HEK293T (cell line): ENCODE measurements at regions not wholly inside any gene's neighbourhood (a gene's known extent, or its start where the extent isn't known, plus 50 kb on each side); places are given as distances from the start of the nearest gene placed in this dataset.
"Not testable (repeated sequence)": the region's sequence is repeated elsewhere in the genome, so short reads cannot be mapped to it uniquely, and the experiment has no call there.

Source experiments
- CTCF ChIA-PET: fragments of 350-600 bp; formaldehyde crosslinking; extraction: SDS; loops from one replicate; lab custom pipeline; 2021; ENCODE audit warnings: antibody characterized with exemption, inconsistent platforms; lab: Yijun Ruan, JAX
- POLR2A ChIA-PET: fragments of 350-600 bp; formaldehyde crosslinking; extraction: SDS; loops from one replicate; lab custom pipeline; 2020; ENCODE audit warnings: antibody characterized with exemption, inconsistent platforms; lab: Yijun Ruan, JAX
- DNase-seq: peaks from one replicate; pipeline ENCODE4 v3.0.0; 2012; ENCODE audit warnings: mixed read lengths; ENCODE audit errors: extremely low spot score
- ARNT ChIP-seq: fragments of 450-650 bp; IDR thresholded peaks from 2 replicates; pipeline ENCODE4 v1.6.1; 2017; ENCODE audit warnings: mild to moderate bottlenecking
- BHLHE40 ChIP-seq: fragments of 450-650 bp; IDR thresholded peaks from 2 replicates; pipeline ENCODE4 v1.6.1; 2016; ENCODE audit warnings: mild to moderate bottlenecking, moderate library complexity, borderline replicate concordance
- CTBP1 ChIP-seq: fragments of 450-650 bp; IDR thresholded peaks from 2 replicates; pipeline ENCODE4 v1.6.1; 2016; ENCODE audit warnings: borderline replicate concordance
- ELF4 ChIP-seq: fragments of 450-650 bp; IDR thresholded peaks from 2 replicates; pipeline ENCODE4 v1.6.1; 2017; ENCODE audit warnings: antibody characterized with exemption
- FOXA1 ChIP-seq: fragments of 450-650 bp; IDR thresholded peaks from 2 replicates; pipeline ENCODE4 v1.6.1; 2016; ENCODE audit warnings: mild to moderate bottlenecking
- FOXK2 ChIP-seq: fragments of 450-650 bp; IDR thresholded peaks from 2 replicates; pipeline ENCODE4 v1.6.1; 2016; ENCODE audit warnings: mild to moderate bottlenecking
- FOXM1 ChIP-seq: fragments of 450-650 bp; IDR thresholded peaks from 2 replicates; pipeline ENCODE4 v1.6.1; 2017; ENCODE audit warnings: mild to moderate bottlenecking, borderline replicate concordance
- HDGF ChIP-seq: fragments of 450-650 bp; IDR thresholded peaks from 2 replicates; pipeline ENCODE4 v1.6.1; 2017; ENCODE audit warnings: antibody characterized with exemption, borderline replicate concordance
- L3MBTL2 ChIP-seq: fragments of 450-650 bp; conservative IDR thresholded peaks from 2 replicates; pipeline ENCODE4 v1.6.1; 2016; ENCODE audit warnings: mild to moderate bottlenecking
- LEF1 ChIP-seq: fragments of 450-650 bp; IDR thresholded peaks from 2 replicates; pipeline ENCODE4 v1.6.1; 2017; ENCODE audit warnings: mild to moderate bottlenecking, borderline replicate concordance
- NFRKB ChIP-seq: fragments of 450-650 bp; IDR thresholded peaks from 2 replicates; pipeline ENCODE4 v1.6.1; 2016; ENCODE audit warnings: mild to moderate bottlenecking, moderate library complexity
- PKNOX1 ChIP-seq: fragments of 450-650 bp; IDR thresholded peaks from 2 replicates; pipeline ENCODE4 v1.6.1; 2016
- SP1 ChIP-seq: fragments of 450-650 bp; IDR thresholded peaks from 2 replicates; pipeline ENCODE4 v1.6.1; 2017
- SUZ12 ChIP-seq: fragments of 450-650 bp; IDR thresholded peaks from 2 replicates; pipeline ENCODE4 v1.6.1; 2016; ENCODE audit warnings: mild to moderate bottlenecking
- TARDBP ChIP-seq: fragments of 450-650 bp; IDR thresholded peaks from 2 replicates; pipeline ENCODE4 v1.6.1; 2016
- ZNF384 ChIP-seq: fragments of 450-650 bp; IDR thresholded peaks from 2 replicates; pipeline ENCODE4 v1.6.1; 2016

GRCh38 chr16:29315916-29316517, 90.5 kb downstream of the NPIPB11 start:
- ChIA-PET POLR2A (no interaction called here), CTCF (interaction anchor here (1.1 kb wide), 1 partner anchor 27 kb away, joined by 4 read pairs; no protein-coding TSS in a partner anchor)
- DNase-seq = no peak
- TF ChIP-seq SP1 = no peak
- no peak for TF ChIP-seq ARNT
- TF ChIP-seq TARDBP = no peak
- TF ChIP-seq CTBP1 = no peak
- TF ChIP-seq LEF1 = no peak
- no peak for TF ChIP-seq FOXA1
- TF ChIP-seq FOXM1 = no peak
- TF ChIP-seq SUZ12 = no peak

GRCh38 chr16:29315046-29315445, 91.5 kb downstream of the NPIPB11 start:
- POLR2A ChIA-PET = no interaction called here
- TF ChIP-seq BHLHE40 = no peak
- no peak for TF ChIP-seq SP1
- TF ChIP-seq ELF4 = no peak
- no peak for TF ChIP-seq ZNF384
- TF ChIP-seq PKNOX1 = no peak
- no peak for TF ChIP-seq FOXA1
- TF ChIP-seq FOXM1 = no peak
- TF ChIP-seq HDGF = no peak
- TF ChIP-seq CTBP1 = no peak
- TF ChIP-seq L3MBTL2 = no peak
- no peak for TF ChIP-seq SUZ12
- no peak for DNase-seq
- CTCF ChIA-PET = no interaction called here

GRCh38 chr16:29314292-29314934, 92.1 kb downstream of the NPIPB11 start:
- POLR2A ChIA-PET = no interaction called here
- no peak for TF ChIP-seq TARDBP
- TF ChIP-seq LEF1 = no peak
- TF ChIP-seq FOXM1 = no peak
- no peak for TF ChIP-seq CTBP1
- TF ChIP-seq ZNF384 = no peak
- no peak for TF ChIP-seq NFRKB
- no peak for TF ChIP-seq ELF4
- no peak for TF ChIP-seq FOXA1
- TF ChIP-seq SP1 = no peak
- no peak for TF ChIP-seq FOXK2
- no peak for TF ChIP-seq SUZ12
- no peak for TF ChIP-seq L3MBTL2
- no peak for TF ChIP-seq ARNT
- TF ChIP-seq PKNOX1 = no peak
- no peak for TF ChIP-seq BHLHE40
- TF ChIP-seq HDGF = no peak
- CTCF ChIA-PET = no interaction called here
- no peak for DNase-seq

GRCh38 chr16:29313559-29314048, 92.9 kb downstream of the NPIPB11 start:
- TF ChIP-seq CTBP1 = no peak
- TF ChIP-seq ARNT = no peak
- TF ChIP-seq L3MBTL2 = no peak
- no peak for TF ChIP-seq ZNF384
- no peak for TF ChIP-seq FOXK2
- TF ChIP-seq LEF1 = no peak
- TF ChIP-seq NFRKB = no peak
- no peak for TF ChIP-seq FOXA1
- TF ChIP-seq FOXM1 = no peak
- TF ChIP-seq PKNOX1 = no peak
- TF ChIP-seq TARDBP = no peak
- no peak for TF ChIP-seq SUZ12
- TF ChIP-seq BHLHE40 = no peak
- TF ChIP-seq SP1 = no peak
- TF ChIP-seq HDGF = no peak
- TF ChIP-seq ELF4 = no peak
- ChIA-PET CTCF (interaction anchor here (0.6 to 0.7 kb wide), 2 partner anchors 56 to 340 kb away, joined by 3 read pairs; no protein-coding TSS in a partner anchor), POLR2A (no interaction called here)
- DNase-seq = no peak

GRCh38 chr16:29312835-29313558, 93.5 kb downstream of the NPIPB11 start:
- ChIA-PET CTCF (interaction anchor here (0.6 to 0.7 kb wide), 2 partner anchors 55 to 340 kb away, joined by 3 read pairs; no protein-coding TSS in a partner anchor), POLR2A (no interaction called here)
- no peak for DNase-seq
- no peak for TF ChIP-seq ARNT
- TF ChIP-seq FOXK2 = no peak
- no peak for TF ChIP-seq ELF4
- no peak for TF ChIP-seq SUZ12
- TF ChIP-seq SP1 = no peak
- no peak for TF ChIP-seq FOXM1
- TF ChIP-seq FOXA1 = no peak
- TF ChIP-seq L3MBTL2 = no peak
- no peak for TF ChIP-seq CTBP1
- no peak for TF ChIP-seq BHLHE40
- no peak for TF ChIP-seq HDGF
- TF ChIP-seq NFRKB = no peak
- no peak for TF ChIP-seq PKNOX1
- TF ChIP-seq TARDBP = no peak
- TF ChIP-seq ZNF384 = no peak

- DNase-seq, POLR2A ChIA-PET, CTCF ChIA-PET: not testable (repeated sequence)
These were observed 94.2 kb downstream of the NPIPB11 start for GRCh38 chr16:29312345-29312675.
